ENCODE measurements at regions not wholly inside any gene's neighbourhood (a gene's known extent, or its start where the extent isn't known, plus 50 kb on each side); places are given as distances from the start of the nearest gene placed in this dataset.

GRCh38 chr14:71597955-71598660, 334.1 kb upstream of the RGS6 start:
- POLR2A ChIA-PET (ENCODE audit: low non-redundant PET), result no interaction called here
- CTCF ChIA-PET, result interaction anchor here (0.6 kb wide), 1 partner anchor 275 kb away, joined by 4 read pairs; no protein-coding TSS in a partner anchor
- no peak for DNase-seq (ENCODE audit: low spot score)
- no peak for TF ChIP-seq CTCF (conservative IDR thresholded peaks at IDR 0.05; ENCODE audit: low read depth)
- H3K27ac ChIP-seq, result no peak overlapping the region

GRCh38 chr14:71600309-71600708, 331.9 kb upstream of the RGS6 start:
- no peak overlapping the region for H3K27ac ChIP-seq
- ChIA-PET CTCF (no interaction called here), POLR2A (ENCODE audit: low non-redundant PET) (no interaction called here)
- DNase-seq (ENCODE audit: low spot score), result no peak
- TF ChIP-seq CTCF (conservative IDR thresholded peaks at IDR 0.05; ENCODE audit: low read depth), result no peak

GRCh38 chr14:71602524-71602923, 329.7 kb upstream of the RGS6 start:
- TF ChIP-seq CTCF (conservative IDR thresholded peaks at IDR 0.05; ENCODE audit: low read depth), result no peak
- no peak for DNase-seq (ENCODE audit: low spot score)
- POLR2A ChIA-PET (ENCODE audit: low non-redundant PET), result no interaction called here
- H3K27ac ChIP-seq, result no peak overlapping the region
- CTCF ChIA-PET, result no interaction called here

- no peak for DNase-seq (ENCODE audit: low spot score)
- TF ChIP-seq CTCF (conservative IDR thresholded peaks at IDR 0.05; ENCODE audit: low read depth), result no peak
- H3K27ac ChIP-seq, result no peak overlapping the region
- CTCF ChIA-PET, result interaction anchor here (0.6 kb wide), 1 partner anchor 14 kb away, joined by 3 read pairs; no protein-coding TSS in a partner anchor
- POLR2A ChIA-PET (ENCODE audit: low non-redundant PET), result no interaction called here
Observed at GRCh38 chr14:71604231-71604630, 328.0 kb upstream of the RGS6 start.

- ChIA-PET CTCF (no interaction called here), POLR2A (ENCODE audit: low non-redundant PET) (no interaction called here)
- TF ChIP-seq CTCF (conservative IDR thresholded peaks at IDR 0.05; ENCODE audit: low read depth), result no peak
Observed at GRCh38 chr14:71606064-71606463, 326.2 kb upstream of the RGS6 start.

GRCh38 chr14:71606575-71606974, 325.7 kb upstream of the RGS6 start:
- ChIA-PET POLR2A (ENCODE audit: low non-redundant PET) (no interaction called here), CTCF (interaction anchor here (0.6 kb wide), 1 partner anchor 200 kb away, joined by 3 read pairs; no protein-coding TSS in a partner anchor)
- no peak overlapping the region for H3K27ac ChIP-seq

More at GRCh38 chr14:71606064-71606463, 326.2 kb upstream of the RGS6 start:
- DNase-seq (ENCODE audit: low spot score), result no peak
- H3K27ac ChIP-seq, result no peak overlapping the region

More at GRCh38 chr14:71606575-71606974, 325.7 kb upstream of the RGS6 start:
- no peak for TF ChIP-seq CTCF (conservative IDR thresholded peaks at IDR 0.05; ENCODE audit: low read depth)
- no peak for DNase-seq (ENCODE audit: low spot score)
